GM12864 (cell line): ENCODE measurements at regions not wholly inside any gene's neighbourhood (a gene's known extent, or its start where the extent isn't known, plus 50 kb on each side); places are given as distances from the start of the nearest gene placed in this dataset.
"Not testable (repeated sequence)": the region's sequence is repeated elsewhere in the genome, so short reads cannot be mapped to it uniquely, and the experiment has no call there.

ENCODE experiments used
- DNase-seq: peaks from one replicate; pipeline ENCODE4 v3.0.0-alpha.2; 2011; ENCODE audit warnings: low read depth
- H3K4me3 ChIP-seq: 2 replicates; pipeline ENCODE4 v1.5.1; 2011; ENCODE audit warnings: mild to moderate bottlenecking, low read depth, low read length, control low read depth
- TF ChIP-seq, protein P1 (sequence below): IDR thresholded peaks from 2 replicates; pipeline ENCODE4 v1.5.1; 2011; ENCODE audit warnings: low read depth, mild to moderate bottlenecking, moderate library complexity, low read length, control low read depth, inconsistent platforms; ENCODE audit errors: missing control alignments

DNA sequence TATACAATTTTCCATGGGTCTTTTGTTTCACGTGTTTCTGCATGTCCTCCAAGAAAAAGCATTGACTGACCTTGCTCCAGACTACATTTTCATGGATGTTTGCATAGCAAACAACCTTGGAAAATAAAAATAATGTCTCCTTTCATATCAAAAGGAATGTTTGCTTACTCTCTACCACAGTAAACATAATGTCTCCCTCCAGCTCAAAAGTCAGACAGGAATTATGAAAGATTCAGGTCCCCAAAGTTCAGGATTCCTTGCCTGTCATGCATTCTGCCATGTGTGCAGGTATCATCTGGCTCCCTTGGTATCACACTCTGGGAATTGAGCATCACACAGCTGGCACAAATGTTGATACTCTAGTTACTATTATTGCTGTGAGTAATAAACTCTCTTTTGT, 103.1 kb upstream of the ZC3H15 start:
- TF ChIP-seq, protein P1, sequence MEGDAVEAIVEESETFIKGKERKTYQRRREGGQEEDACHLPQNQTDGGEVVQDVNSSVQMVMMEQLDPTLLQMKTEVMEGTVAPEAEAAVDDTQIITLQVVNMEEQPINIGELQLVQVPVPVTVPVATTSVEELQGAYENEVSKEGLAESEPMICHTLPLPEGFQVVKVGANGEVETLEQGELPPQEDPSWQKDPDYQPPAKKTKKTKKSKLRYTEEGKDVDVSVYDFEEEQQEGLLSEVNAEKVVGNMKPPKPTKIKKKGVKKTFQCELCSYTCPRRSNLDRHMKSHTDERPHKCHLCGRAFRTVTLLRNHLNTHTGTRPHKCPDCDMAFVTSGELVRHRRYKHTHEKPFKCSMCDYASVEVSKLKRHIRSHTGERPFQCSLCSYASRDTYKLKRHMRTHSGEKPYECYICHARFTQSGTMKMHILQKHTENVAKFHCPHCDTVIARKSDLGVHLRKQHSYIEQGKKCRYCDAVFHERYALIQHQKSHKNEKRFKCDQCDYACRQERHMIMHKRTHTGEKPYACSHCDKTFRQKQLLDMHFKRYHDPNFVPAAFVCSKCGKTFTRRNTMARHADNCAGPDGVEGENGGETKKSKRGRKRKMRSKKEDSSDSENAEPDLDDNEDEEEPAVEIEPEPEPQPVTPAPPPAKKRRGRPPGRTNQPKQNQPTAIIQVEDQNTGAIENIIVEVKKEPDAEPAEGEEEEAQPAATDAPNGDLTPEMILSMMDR = no peak
- DNase-seq = no peak
- H3K4me3 ChIP-seq = no peak overlapping the region

GRCh38 chr2:186384226-186384625, 101.8 kb upstream of the ZC3H15 start:
- no peak overlapping the region for H3K4me3 ChIP-seq
- no peak for DNase-seq
- TF ChIP-seq, protein P1 = no peak

- not testable (repeated sequence) for DNase-seq, H3K4me3 ChIP-seq
Observed at GRCh38 chr2:186385638-186386201, 100.3 kb upstream of the ZC3H15 start.

GRCh38 chr2:186399082-186399644, 86.9 kb upstream of the ZC3H15 start:
- TF ChIP-seq, protein P1 = no peak
- DNase-seq = peak; percentile 22
- no peak overlapping the region for H3K4me3 ChIP-seq

DNA sequence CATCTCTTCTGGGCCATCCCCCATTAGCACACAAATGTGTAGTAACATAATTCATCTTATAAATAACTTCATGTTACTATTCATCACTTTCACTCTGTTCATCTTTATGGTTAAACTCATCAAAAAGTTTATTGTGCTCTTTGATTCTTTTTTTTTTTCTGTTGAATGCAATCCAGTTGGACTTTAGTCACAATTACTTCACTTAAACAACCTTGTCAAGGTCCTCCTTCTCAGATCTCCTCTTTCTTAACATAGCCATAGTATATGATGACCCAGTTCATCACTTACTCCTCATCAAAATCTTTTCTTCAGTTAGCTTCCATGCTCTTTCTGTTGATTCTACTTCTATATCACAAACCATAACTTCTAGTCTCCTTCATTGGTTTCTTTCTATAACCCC, 80.2 kb upstream of the ZC3H15 start:
- DNase-seq = no peak
- H3K4me3 ChIP-seq = no peak overlapping the region
- TF ChIP-seq, protein P1 = no peak

DNA sequence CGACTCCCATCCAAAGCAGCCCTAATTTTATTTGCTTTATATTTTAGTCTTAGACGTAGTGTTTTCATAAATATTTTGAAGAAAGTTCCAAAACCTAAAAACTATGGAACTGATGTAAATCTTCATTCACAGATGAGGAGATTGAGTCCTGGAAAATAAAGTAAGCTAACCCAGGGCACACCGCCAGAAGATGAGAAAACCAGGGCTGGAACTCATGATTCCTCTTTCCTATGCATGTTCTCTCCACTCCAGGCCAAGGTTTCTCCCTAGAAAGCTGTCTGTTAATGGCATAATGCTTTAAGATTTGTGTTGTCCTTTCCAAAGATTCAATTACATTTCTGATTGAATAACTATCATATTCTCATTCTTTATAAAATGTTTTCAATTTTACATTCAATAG, 78.4 kb upstream of the ZC3H15 start:
- H3K4me3 ChIP-seq = no peak overlapping the region
- DNase-seq = no peak
- TF ChIP-seq, protein P1 = no peak

- TF ChIP-seq, protein P1 = no peak
- DNase-seq = no peak
- H3K4me3 ChIP-seq = no peak overlapping the region
Observed at GRCh38 chr2:186410802-186411201, 75.3 kb upstream of the ZC3H15 start.

DNA sequence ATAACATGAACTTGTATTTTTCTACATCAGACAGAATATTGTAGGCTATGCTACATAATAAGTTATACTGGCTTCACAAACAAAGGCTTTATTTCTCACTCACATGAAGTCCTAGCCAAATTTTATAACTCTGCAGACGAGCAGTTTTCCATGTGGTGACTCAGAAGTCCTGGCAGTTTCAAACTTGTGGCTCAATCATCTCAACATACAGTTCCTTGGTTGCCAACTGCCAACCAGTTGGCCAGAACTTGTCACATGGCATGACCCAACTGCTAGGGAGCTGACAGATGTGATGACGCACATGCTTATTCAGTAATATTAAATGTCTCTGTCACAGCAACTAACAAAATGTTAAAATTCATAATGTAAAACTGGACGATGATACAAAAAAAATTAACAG, 63.8 kb upstream of the ZC3H15 start:
- no peak for DNase-seq
- TF ChIP-seq, protein P1 = no peak

More for the DNA sequence above, 63.8 kb upstream of the ZC3H15 start:
- no peak overlapping the region for H3K4me3 ChIP-seq
